Neural progenitor cell (in vitro differentiated cells): ENCODE measurements at regions not wholly inside any gene's neighbourhood (a gene's known extent, or its start where the extent isn't known, plus 50 kb on each side); places are given as distances from the start of the nearest gene placed in this dataset.

Source experiments
- DNase-seq: peaks from one replicate; pipeline ENCODE4 v3.0.0-alpha.2; 2016; ENCODE audit warnings: low spot score
- H2AFZ ChIP-seq: fragments of 200-600 bp; sonication (generic); replicated peaks from 2 replicates; pipeline ENCODE4 v1.6.1; 2016; ENCODE audit warnings: antibody characterized with exemption
- H3F3A ChIP-seq: fragments of 200-600 bp; sonication (generic); 2 replicates; pipeline ENCODE4 v1.6.1; 2016; ENCODE audit warnings: antibody characterized with exemption, low read depth
- H3K27ac ChIP-seq: fragments of 200-600 bp; sonication (generic); 2 replicates; pipeline ENCODE4 v1.5.1; 2016; ENCODE audit warnings: mild to moderate bottlenecking
- H3K27me3 ChIP-seq: fragments of 200-600 bp; sonication (generic); 2 replicates; pipeline ENCODE4 v1.6.1; 2016; ENCODE audit warnings: mild to moderate bottlenecking, moderate library complexity
- H3K36me3 ChIP-seq: fragments of 200-600 bp; sonication (generic); 2 replicates; pipeline ENCODE4 v1.5.1; 2016
- H3K4me1 ChIP-seq: fragments of 200-600 bp; sonication (generic); 2 replicates; pipeline ENCODE4 v1.6.1; 2016; ENCODE audit warnings: mixed run types
- H3K4me2 ChIP-seq: fragments of 200-600 bp; sonication (generic); 2 replicates; pipeline ENCODE4 v1.6.1; 2016
- H3K4me3 ChIP-seq: fragments of 200-600 bp; sonication (generic); 2 replicates; pipeline ENCODE4 v1.5.1; 2016
- H3K79me2 ChIP-seq: fragments of 200-600 bp; sonication (generic); 2 replicates; pipeline ENCODE4 v1.6.1; 2016; ENCODE audit warnings: low read depth
- H3K9ac ChIP-seq: fragments of 200-600 bp; sonication (generic); 2 replicates; pipeline ENCODE4 v1.6.1; 2016
- H3K9me3 ChIP-seq: fragments of 200-600 bp; sonication (generic); 2 replicates; pipeline ENCODE4 v1.5.1; 2016; ENCODE audit warnings: low read depth
- H4K20me1 ChIP-seq: fragments of 200-600 bp; sonication (generic); 2 replicates; pipeline ENCODE4 v1.6.1; 2016; ENCODE audit warnings: low read depth
- H3K27ac Mint-ChIP-seq: 3 replicates; pipeline ENCODE4 v1.8.0; 2021; ENCODE audit warnings: mixed read lengths
- H3K27me3 Mint-ChIP-seq: 2 replicates; pipeline ENCODE4 v1.8.0; 2022; ENCODE audit warnings: low read depth, mild to moderate bottlenecking, inconsistent platforms, moderate library complexity, mixed read lengths; ENCODE audit not compliant: insufficient read depth
- H3K36me3 Mint-ChIP-seq: 3 replicates; pipeline ENCODE4 v1.8.0; 2021; ENCODE audit warnings: mixed read lengths
- H3K4me1 Mint-ChIP-seq: 3 replicates; pipeline ENCODE4 v1.8.0; 2021; ENCODE audit warnings: mixed read lengths
- H3K4me3 Mint-ChIP-seq: 3 replicates; pipeline ENCODE4 v1.8.0; 2021; ENCODE audit warnings: mild to moderate bottlenecking, moderate library complexity, mixed read lengths
- H3K9me3 Mint-ChIP-seq: 3 replicates; pipeline ENCODE4 v1.8.0; 2020; ENCODE audit warnings: mixed read lengths
- EZH2 ChIP-seq: fragments of 200-600 bp; sonication (generic); IDR thresholded peaks from 2 replicates; pipeline ENCODE4 v1.6.1; 2017; ENCODE audit warnings: antibody characterized with exemption, mild to moderate bottlenecking, moderate library complexity
- EZH2phosphoT487 ChIP-seq: fragments of 200-600 bp; sonication (generic); IDR thresholded peaks from 2 replicates; pipeline ENCODE4 v1.6.1; 2017; ENCODE audit warnings: antibody characterized with exemption
- TF ChIP-seq, protein P1 (sequence below): fragments of 200-600 bp; sonication (generic); IDR thresholded peaks from 2 replicates; pipeline ENCODE4 v1.5.1; 2017; ENCODE audit warnings: antibody characterized with exemption, mild to moderate bottlenecking

DNA sequence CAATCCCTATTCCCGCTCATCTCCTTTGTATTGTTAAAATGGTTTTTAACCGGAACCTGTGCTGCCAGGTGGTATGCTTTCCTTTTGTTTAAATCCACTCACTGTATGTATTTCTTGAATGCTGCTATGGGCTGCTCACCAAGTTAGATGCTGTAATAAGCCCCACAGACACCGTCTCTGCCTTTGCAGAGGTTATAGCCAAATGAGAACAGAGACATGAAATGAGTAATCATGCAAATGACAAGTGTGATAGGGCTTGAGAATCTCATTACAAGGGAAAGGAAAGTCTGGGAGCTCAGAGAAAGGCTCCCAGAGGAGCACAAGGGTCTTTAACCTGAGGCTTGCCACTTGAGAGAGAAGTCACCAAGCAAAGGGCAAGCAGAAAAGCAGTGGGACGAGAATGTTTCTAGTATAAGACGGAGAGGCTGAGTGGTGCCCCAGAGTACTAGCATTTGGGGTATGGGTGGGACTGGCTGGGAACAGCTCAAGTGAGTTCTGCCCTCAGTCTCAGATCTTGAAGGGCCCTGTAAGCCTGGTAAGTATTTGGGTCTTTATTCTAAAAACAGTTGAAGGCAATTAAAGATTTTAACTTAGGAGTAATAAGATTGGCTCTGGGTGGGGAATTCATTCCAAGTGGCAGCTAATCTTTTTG, 110.8 kb upstream of the H2AZ1 start:
- Mint-ChIP-seq H3K27me3 (no peaks in the 10 kb centered on the region), H3K27ac (no peak overlapping the region), H3K36me3 (no peaks in the 10 kb centered on the region), H3K4me1 (peaks cover 14% of the 10 kb centered on the region), H3K4me3 (no peak overlapping the region), H3K9me3 (no peaks in the 10 kb centered on the region)
- TF ChIP-seq EZH2: no peak
- TF ChIP-seq, protein P1, sequence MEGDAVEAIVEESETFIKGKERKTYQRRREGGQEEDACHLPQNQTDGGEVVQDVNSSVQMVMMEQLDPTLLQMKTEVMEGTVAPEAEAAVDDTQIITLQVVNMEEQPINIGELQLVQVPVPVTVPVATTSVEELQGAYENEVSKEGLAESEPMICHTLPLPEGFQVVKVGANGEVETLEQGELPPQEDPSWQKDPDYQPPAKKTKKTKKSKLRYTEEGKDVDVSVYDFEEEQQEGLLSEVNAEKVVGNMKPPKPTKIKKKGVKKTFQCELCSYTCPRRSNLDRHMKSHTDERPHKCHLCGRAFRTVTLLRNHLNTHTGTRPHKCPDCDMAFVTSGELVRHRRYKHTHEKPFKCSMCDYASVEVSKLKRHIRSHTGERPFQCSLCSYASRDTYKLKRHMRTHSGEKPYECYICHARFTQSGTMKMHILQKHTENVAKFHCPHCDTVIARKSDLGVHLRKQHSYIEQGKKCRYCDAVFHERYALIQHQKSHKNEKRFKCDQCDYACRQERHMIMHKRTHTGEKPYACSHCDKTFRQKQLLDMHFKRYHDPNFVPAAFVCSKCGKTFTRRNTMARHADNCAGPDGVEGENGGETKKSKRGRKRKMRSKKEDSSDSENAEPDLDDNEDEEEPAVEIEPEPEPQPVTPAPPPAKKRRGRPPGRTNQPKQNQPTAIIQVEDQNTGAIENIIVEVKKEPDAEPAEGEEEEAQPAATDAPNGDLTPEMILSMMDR: no peak
- no peak for TF ChIP-seq EZH2phosphoT487
- Histone ChIP-seq H3K36me3 (no peaks in the 10 kb centered on the region), H3K79me2 (no peaks in the 10 kb centered on the region), H3K27ac (no peak overlapping the region), H4K20me1 (no peaks in the 10 kb centered on the region), H3K4me3 (no peak overlapping the region), H3F3A (no peaks in the 10 kb centered on the region), H3K4me2 (no peak overlapping the region), H3K9me3 (no peaks in the 10 kb centered on the region), H3K4me1 (peaks cover 10% of the 10 kb centered on the region), H3K9ac (no peak overlapping the region), H3K27me3 (no peaks in the 10 kb centered on the region), H2AFZ (no peak overlapping the region)
- no peak for DNase-seq

DNA sequence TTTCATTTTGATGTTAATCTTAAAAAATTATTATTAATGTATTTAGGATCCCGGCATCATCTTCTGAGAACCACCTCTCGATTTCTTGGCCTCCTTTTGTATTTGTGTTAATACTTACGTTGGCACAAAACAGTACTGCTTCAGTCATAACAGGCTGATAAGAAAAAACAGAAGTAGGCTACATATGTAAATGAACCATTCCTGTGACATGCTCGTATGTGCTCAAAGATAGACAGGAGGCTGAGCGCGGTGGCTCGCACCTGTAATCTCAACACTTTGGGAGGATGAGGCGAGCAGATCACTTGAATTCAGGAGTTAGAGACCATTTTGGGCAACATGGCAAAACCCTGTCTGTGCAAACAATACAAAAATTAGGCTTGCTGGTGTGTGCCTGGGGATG, 109.4 kb upstream of the H2AZ1 start:
- Histone ChIP-seq H3K27ac (no peak overlapping the region), H3K4me3 (no peak overlapping the region), H4K20me1 (no peaks in the 10 kb centered on the region), H3K4me2 (no peak overlapping the region), H3K27me3 (no peaks in the 10 kb centered on the region), H3K36me3 (no peaks in the 10 kb centered on the region), H3K4me1 (peaks cover 10% of the 10 kb centered on the region), H3K79me2 (no peaks in the 10 kb centered on the region), H2AFZ (no peak overlapping the region), H3F3A (no peaks in the 10 kb centered on the region), H3K9me3 (no peaks in the 10 kb centered on the region), H3K9ac (no peak overlapping the region)
- Mint-ChIP-seq H3K4me1 (peaks cover 14% of the 10 kb centered on the region), H3K27me3 (no peaks in the 10 kb centered on the region), H3K9me3 (no peaks in the 10 kb centered on the region), H3K4me3 (no peak overlapping the region), H3K36me3 (no peaks in the 10 kb centered on the region), H3K27ac (no peak overlapping the region)
- no peak for DNase-seq
- TF ChIP-seq, protein P1: no peak
- TF ChIP-seq EZH2phosphoT487: no peak
- no peak for TF ChIP-seq EZH2

DNA sequence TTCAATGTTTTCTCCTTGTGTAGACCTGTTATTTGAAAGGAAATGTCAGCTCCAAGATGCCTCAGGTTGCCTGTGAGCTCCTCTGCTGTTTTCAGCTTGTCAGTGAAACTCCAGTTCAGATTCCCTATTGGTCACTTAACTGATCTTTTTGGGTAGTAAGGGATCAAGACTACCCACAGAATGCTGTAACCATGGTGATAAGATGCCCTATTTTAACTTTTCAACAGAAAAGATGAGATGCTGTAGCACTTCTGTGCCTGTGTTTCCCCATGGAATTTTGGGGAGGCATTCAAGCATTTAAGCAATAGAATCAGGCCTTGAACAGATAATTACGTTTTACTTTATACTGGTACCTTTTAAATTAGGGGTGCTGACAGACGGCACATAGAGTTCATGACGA, 106.6 kb upstream of the H2AZ1 start:
- no peak overlapping the region for H3K9ac ChIP-seq
- H3K4me1 ChIP-seq: peaks cover 10% of the 10 kb centered on the region
- H3K36me3 Mint-ChIP-seq: no peaks in the 10 kb centered on the region
- H3K27me3 Mint-ChIP-seq: no peaks in the 10 kb centered on the region
- H3K27me3 ChIP-seq: no peaks in the 10 kb centered on the region
- no peak overlapping the region for H2AFZ ChIP-seq
- H3K36me3 ChIP-seq: no peaks in the 10 kb centered on the region
- H3K4me2 ChIP-seq: no peak overlapping the region
- H3F3A ChIP-seq: no peaks in the 10 kb centered on the region
- H3K4me3 Mint-ChIP-seq: no peak overlapping the region
- no peak overlapping the region for H3K4me3 ChIP-seq
- no peak overlapping the region for H3K27ac Mint-ChIP-seq
- H3K9me3 Mint-ChIP-seq: no peaks in the 10 kb centered on the region
- TF ChIP-seq EZH2: no peak
- no peak overlapping the region for H3K27ac ChIP-seq
- H4K20me1 ChIP-seq: no peaks in the 10 kb centered on the region
- DNase-seq: no peak
- peaks cover 14% of the 10 kb centered on the region for H3K4me1 Mint-ChIP-seq
- H3K9me3 ChIP-seq: no peaks in the 10 kb centered on the region
- H3K79me2 ChIP-seq: no peaks in the 10 kb centered on the region

DNA sequence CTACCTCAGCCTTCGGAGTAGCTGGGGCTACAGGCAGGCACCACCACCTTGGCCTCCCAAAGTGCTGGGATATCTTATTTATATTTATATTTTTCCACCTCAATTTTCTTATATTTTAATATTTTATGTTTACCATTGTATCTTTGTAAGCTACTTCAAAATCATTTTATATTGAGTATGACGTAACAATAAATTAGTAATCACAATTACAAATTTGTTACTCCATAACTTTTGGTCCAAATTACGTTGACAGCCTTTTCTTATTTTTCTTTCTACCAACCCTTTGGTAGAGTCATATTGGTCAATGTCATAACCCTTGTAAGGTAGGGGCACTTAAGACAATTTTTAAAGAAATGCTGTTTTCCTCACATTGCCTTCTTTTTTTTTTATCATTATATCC, 104.0 kb upstream of the H2AZ1 start:
- H3K9me3 Mint-ChIP-seq: peaks cover 7% of the 10 kb centered on the region
- Histone ChIP-seq H3K4me2 (no peak overlapping the region), H3K4me1 (peaks cover 13% of the 10 kb centered on the region), H4K20me1 (no peaks in the 10 kb centered on the region), H3K27me3 (no peaks in the 10 kb centered on the region), H2AFZ (no peak overlapping the region), H3K27ac (no peak overlapping the region), H3K9ac (no peak overlapping the region), H3K36me3 (no peaks in the 10 kb centered on the region), H3F3A (no peaks in the 10 kb centered on the region), H3K9me3 (no peaks in the 10 kb centered on the region), H3K79me2 (no peaks in the 10 kb centered on the region), H3K4me3 (no peak overlapping the region)
- peaks cover 17% of the 10 kb centered on the region for H3K4me1 Mint-ChIP-seq
- H3K4me3 Mint-ChIP-seq: no peak overlapping the region
- TF ChIP-seq, protein P1: no peak
- no peak for TF ChIP-seq EZH2
- no peak overlapping the region for H3K27ac Mint-ChIP-seq
- H3K27me3 Mint-ChIP-seq: no peaks in the 10 kb centered on the region
- H3K36me3 Mint-ChIP-seq: peaks cover 5% of the 10 kb centered on the region
- no peak for DNase-seq
